ENCODE measurements at regions not wholly inside any gene's neighbourhood (a gene's known extent, or its start where the extent isn't known, plus 50 kb on each side); places are given as distances from the start of the nearest gene placed in this dataset.

GRCh38 chr2:54370405-54371104 lies 85.6 kb upstream of the SPTBN1 start:
- Histone ChIP-seq H3K36me3 (replicated peaks in 1 of 2; ENCODE audit: control insufficient read depth in 1 of 2, insufficient read depth in 2 of 2, low read length in 1 of 2) (no peaks in the 10 kb centered on the region), H4K20me1 (ENCODE audit: insufficient read depth) (no peaks in the 10 kb centered on the region), H3K4me1 (ENCODE audit: control insufficient read depth in 1 of 2, insufficient read depth in 2 of 2, low read depth in 1 of 2, low read length in 1 of 2) (peaks cover 0 to 8% of the 10 kb centered on the region in 2 experiments; a peak in 1 of 4 replicates), H3F3A (replicated peaks; ENCODE audit: insufficient read depth) (no peaks in the 10 kb centered on the region), H3K9me3 (peaks cover 6% of the 10 kb centered on the region; the same call in 1 of the 2 replicates), H3K4me3 (ENCODE audit: low read depth in 2 of 2, low read length in 1 of 2) (no peak overlapping the region), H3K79me2 (ENCODE audit: insufficient read depth) (no peaks in the 10 kb centered on the region), H3K4me2 (no peak overlapping the region), H3K9ac (no peak overlapping the region), H3K27me3 (ENCODE audit: insufficient read depth) (no peaks in the 10 kb centered on the region; the same call in 1 of the 2 replicates), H3K27ac (ENCODE audit: low read depth in 2 of 2, low read length in 1 of 2) (no peak overlapping the region), H3K9me2 (no peaks in the 10 kb centered on the region), H2AFZ (ENCODE audit: low read depth) (no peak overlapping the region)
- TF ChIP-seq NFIC (IDR thresholded peaks at IDR 0.05; ENCODE audit: borderline replicate concordance) (no peak), FOXJ3 (CRISPR knock-in tag; IDR thresholded peaks at IDR 0.05) (no peak), SIN3A (IDR thresholded peaks at IDR 0.05; ENCODE audit: borderline replicate concordance, low read depth, low read length) (no peak), RXRA (IDR thresholded peaks at IDR 0.05; ENCODE audit: borderline replicate concordance, low read depth) (no peak), MAX (IDR thresholded peaks at IDR 0.05; ENCODE audit: low read depth) (no peak), GATA2 (CRISPR knock-in tag; IDR thresholded peaks at IDR 0.05) (no peak), ELF1 (IDR thresholded peaks at IDR 0.05) (no peak), USF2 (IDR thresholded peaks at IDR 0.05; ENCODE audit: borderline replicate concordance, low read depth, low read length) (no peak), JUND (IDR thresholded peaks at IDR 0.05) (no peak), USF1 (IDR thresholded peaks at IDR 0.05; ENCODE audit: borderline replicate concordance, low read depth) (no peak), REST (IDR thresholded peaks at IDR 0.05; ENCODE audit: low read depth, low read length) (no peak), SMC3 (IDR thresholded peaks at IDR 0.05; ENCODE audit: low read depth, low read length) (no peak), RAD21 (IDR thresholded peaks at IDR 0.05; ENCODE audit: low read length) (no peak), NRF1 (IDR thresholded peaks at IDR 0.05; ENCODE audit: low read depth, low read length) (no peak), TEAD4 (IDR thresholded peaks at IDR 0.05; ENCODE audit: borderline replicate concordance, insufficient read depth) (no peak)
- POLR2A ChIA-PET, result no interaction called here
- WGBS (ENCODE audit: low lambda C conversion rate), result 61% methylated on average over 6 of the region's 7 CpGs
- CTCF ChIA-PET, result no interaction called here
- no peak for DNase-seq
